ENCODE measurements at regions not wholly inside any gene's neighbourhood (a gene's known extent, or its start where the extent isn't known, plus 50 kb on each side); places are given as distances from the start of the nearest gene placed in this dataset.

DNA sequence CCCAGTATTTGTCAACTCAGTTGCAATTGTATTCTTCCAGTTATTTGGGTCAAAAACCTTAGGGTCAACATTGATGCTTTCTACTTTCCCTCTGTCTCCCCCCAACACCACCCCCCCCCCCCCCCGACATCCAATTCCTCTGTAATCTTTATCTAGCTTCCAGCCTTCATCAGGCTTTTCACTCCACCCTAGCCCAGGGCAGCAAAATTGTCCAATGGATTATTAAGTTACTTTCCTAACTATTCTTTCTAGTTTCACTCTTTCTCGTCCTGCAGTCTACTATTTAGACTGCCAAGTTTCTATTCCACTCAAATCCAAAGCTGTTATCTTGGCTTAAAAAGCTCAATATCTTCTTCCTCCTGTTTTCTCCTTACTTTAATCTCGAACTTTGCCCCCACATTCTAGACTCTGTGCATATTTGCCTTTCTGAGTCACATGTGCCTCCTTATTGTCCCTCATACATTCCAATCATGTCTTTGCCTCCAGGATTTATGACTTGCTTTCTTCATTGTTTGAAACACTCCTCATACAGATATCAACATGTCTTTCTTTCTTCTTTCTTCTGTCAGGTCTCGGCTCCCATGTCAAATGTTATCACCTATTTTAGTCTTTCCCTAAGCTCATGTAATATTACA is 196.6 kb upstream of the TMEM196 start:
- ChIA-PET CTCF (no interaction called here), POLR2A (no interaction called here)
- TF ChIP-seq ZNF416 (tag by site-specific recombination; IDR thresholded peaks at IDR 0.05) = no peak
- TF ChIP-seq, protein P1, sequence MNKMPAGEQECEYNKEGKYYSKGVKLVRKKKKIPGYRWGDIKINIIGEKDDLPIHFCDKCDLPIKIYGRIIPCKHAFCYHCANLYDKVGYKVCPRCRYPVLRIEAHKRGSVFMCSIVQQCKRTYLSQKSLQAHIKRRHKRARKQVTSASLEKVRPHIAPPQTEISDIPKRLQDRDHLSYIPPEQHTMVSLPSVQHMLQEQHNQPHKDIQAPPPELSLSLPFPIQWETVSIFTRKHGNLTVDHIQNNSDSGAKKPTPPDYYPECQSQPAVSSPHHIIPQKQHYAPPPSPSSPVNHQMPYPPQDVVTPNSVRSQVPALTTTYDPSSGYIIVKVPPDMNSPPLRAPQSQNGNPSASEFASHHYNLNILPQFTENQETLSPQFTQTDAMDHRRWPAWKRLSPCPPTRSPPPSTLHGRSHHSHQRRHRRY (tag by site-specific recombination; IDR thresholded peaks at IDR 0.05) = no peak
- no peak for TF ChIP-seq KLF7 (tag by site-specific recombination; IDR thresholded peaks at IDR 0.05; ENCODE audit: borderline replicate concordance)
- no peak for TF ChIP-seq ZNF473 (tag by site-specific recombination; IDR thresholded peaks at IDR 0.05)
- TF ChIP-seq ZNF510 (tag by site-specific recombination; IDR thresholded peaks at IDR 0.05; ENCODE audit: insufficient replicate concordance) = no peak
- no peak for TF ChIP-seq ZNF174 (tag by site-specific recombination; IDR thresholded peaks at IDR 0.05)
- TF ChIP-seq ZNF654 (tag by site-specific recombination; IDR thresholded peaks at IDR 0.05; ENCODE audit: low read depth) = no peak
- TF ChIP-seq, protein P2, sequence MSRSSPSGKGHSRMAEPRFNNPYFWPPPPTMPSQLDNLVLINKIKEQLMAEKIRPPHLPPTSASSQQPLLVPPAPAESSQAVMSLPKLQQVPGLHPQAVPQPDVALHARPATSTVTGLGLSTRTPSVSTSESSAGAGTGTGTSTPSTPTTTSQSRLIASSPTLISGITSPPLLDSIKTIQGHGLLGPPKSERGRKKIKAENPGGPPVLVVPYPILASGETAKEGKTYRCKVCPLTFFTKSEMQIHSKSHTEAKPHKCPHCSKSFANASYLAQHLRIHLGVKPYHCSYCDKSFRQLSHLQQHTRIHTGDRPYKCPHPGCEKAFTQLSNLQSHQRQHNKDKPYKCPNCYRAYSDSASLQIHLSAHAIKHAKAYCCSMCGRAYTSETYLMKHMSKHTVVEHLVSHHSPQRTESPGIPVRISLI (tag by site-specific recombination; IDR thresholded peaks at IDR 0.05) = no peak
- TF ChIP-seq ZNF529 (tag by site-specific recombination; IDR thresholded peaks at IDR 0.05; ENCODE audit: insufficient replicate concordance) = no peak
- TF ChIP-seq ZNF621 (tag by site-specific recombination; IDR thresholded peaks at IDR 0.05) = no peak
- TF ChIP-seq, protein P3, sequence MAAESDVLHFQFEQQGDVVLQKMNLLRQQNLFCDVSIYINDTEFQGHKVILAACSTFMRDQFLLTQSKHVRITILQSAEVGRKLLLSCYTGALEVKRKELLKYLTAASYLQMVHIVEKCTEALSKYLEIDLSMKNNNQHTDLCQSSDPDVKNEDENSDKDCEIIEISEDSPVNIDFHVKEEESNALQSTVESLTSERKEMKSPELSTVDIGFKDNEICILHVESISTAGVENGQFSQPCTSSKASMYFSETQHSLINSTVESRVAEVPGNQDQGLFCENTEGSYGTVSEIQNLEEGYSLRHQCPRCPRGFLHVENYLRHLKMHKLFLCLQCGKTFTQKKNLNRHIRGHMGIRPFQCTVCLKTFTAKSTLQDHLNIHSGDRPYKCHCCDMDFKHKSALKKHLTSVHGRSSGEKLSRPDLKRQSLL (tag by site-specific recombination; IDR thresholded peaks at IDR 0.05) = no peak
- TF ChIP-seq, protein P4, sequence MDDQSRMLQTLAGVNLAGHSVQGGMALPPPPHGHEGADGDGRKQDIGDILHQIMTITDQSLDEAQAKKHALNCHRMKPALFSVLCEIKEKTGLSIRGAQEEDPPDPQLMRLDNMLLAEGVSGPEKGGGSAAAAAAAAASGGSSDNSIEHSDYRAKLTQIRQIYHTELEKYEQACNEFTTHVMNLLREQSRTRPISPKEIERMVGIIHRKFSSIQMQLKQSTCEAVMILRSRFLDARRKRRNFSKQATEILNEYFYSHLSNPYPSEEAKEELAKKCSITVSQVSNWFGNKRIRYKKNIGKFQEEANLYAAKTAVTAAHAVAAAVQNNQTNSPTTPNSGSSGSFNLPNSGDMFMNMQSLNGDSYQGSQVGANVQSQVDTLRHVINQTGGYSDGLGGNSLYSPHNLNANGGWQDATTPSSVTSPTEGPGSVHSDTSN (CRISPR knock-in tag; IDR thresholded peaks at IDR 0.05) = no peak
- no peak for TF ChIP-seq YY2 (tag by site-specific recombination; IDR thresholded peaks at IDR 0.05)
- Histone ChIP-seq H3K4me1 (ENCODE audit: control insufficient read depth, insufficient read depth, low read length) (no peaks in the 10 kb centered on the region), H3K4me3 (ENCODE audit: low read depth, low read length) (no peak overlapping the region), H3K36me3 (ENCODE audit: control insufficient read depth in 2 of 2, insufficient read depth in 1 of 2, low read length in 2 of 2) (no peaks in the 10 kb centered on the region), H3K27ac (ENCODE audit: extremely low read depth, low read depth, low read length) (no peak overlapping the region), H3K9me3 (ENCODE audit: control insufficient read depth, insufficient read depth, low read depth, low read length) (no peaks in the 10 kb centered on the region)

DNA sequence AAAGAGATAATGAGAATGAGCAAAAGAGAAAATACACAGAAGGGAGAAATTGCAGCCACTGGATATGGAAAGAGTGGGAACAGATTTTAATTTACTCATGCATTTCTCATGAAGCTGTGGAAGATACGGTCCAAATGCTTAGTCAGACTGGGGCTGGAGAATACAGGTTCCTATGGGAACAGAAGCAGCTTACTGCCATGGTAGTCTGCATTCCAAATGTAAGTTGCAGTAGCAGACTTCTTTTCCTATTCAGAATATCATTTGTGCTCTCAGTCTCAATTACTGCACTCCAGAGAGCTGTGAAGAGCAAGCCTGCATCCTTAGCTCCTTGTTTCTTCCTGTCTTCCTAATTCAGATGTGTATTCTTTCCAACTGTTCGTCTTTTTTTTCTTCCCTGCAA is 190.8 kb upstream of the TMEM196 start:
- CTCF ChIA-PET = interaction anchor here (1.6 kb wide), 1 partner anchor 217 kb away, joined by 5 read pairs; no protein-coding TSS in a partner anchor
- no peak overlapping the region for H3K4me3 ChIP-seq (ENCODE audit: low read depth, low read length)

More for the DNA sequence above, 190.8 kb upstream of the TMEM196 start:
- H3K36me3 ChIP-seq (ENCODE audit: control insufficient read depth in 2 of 2, insufficient read depth in 1 of 2, low read length in 2 of 2) = no peaks in the 10 kb centered on the region
- no peaks in the 10 kb centered on the region for H3K4me1 ChIP-seq (ENCODE audit: control insufficient read depth, insufficient read depth, low read length)
- no peaks in the 10 kb centered on the region for H3K9me3 ChIP-seq (ENCODE audit: control insufficient read depth, insufficient read depth, low read depth, low read length)
- no peak for TF ChIP-seq BCL11A (tag by site-specific recombination; IDR thresholded peaks at IDR 0.05; ENCODE audit: low read depth)
- no peak for TF ChIP-seq ZNF654 (tag by site-specific recombination; IDR thresholded peaks at IDR 0.05; ENCODE audit: low read depth)
- no peak for TF ChIP-seq WT1 (tag by site-specific recombination; IDR thresholded peaks at IDR 0.05)
- TF ChIP-seq, protein P5, sequence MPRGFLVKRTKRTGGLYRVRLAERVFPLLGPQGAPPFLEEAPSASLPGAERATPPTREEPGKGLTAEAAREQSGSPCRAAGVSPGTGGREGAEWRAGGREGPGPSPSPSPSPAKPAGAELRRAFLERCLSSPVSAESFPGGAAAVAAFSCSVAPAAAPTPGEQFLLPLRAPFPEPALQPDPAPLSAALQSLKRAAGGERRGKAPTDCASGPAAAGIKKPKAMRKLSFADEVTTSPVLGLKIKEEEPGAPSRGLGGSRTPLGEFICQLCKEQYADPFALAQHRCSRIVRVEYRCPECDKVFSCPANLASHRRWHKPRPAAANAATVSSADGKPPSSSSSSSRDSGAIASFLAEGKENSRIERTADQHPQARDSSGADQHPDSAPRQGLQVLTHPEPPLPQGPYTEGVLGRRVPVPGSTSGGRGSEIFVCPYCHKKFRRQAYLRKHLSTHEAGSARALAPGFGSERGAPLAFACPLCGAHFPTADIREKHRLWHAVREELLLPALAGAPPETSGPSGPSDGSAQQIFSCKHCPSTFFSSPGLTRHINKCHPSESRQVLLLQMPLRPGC (tag by site-specific recombination; IDR thresholded peaks at IDR 0.05) = no peak
- no peak for TF ChIP-seq GLIS1 (tag by site-specific recombination; IDR thresholded peaks at IDR 0.05)
- TF ChIP-seq ZBTB21 (tag by site-specific recombination; IDR thresholded peaks at IDR 0.05) = no peak
- POLR2A ChIA-PET = no interaction called here
- no peak overlapping the region for H3K27ac ChIP-seq (ENCODE audit: extremely low read depth, low read depth, low read length)

Measured in HEK293 (cell line).